HepG2 (cell line): ENCODE measurements at regions not wholly inside any gene's neighbourhood (a gene's known extent, or its start where the extent isn't known, plus 50 kb on each side); places are given as distances from the start of the nearest gene placed in this dataset.
A peak's percentile ranks its signal among the peaks of the same experiment; 100 is the strongest.

Experiments
- ATAC-seq: fragments of 200-7000 bp; cut with Tn5 transposase; 3 replicates; pipeline ENCODE4 v1.9.1; 2020; ENCODE audit warnings: mild to moderate bottlenecking, moderate library complexity
- BruUV-seq: library from RNA; stranded (reverse); fragments of 400-500 nt; replicated peaks from 2 replicates; lab custom pipeline; 2021; lab: Mats Ljungman, UMichigan
- CTCF ChIA-PET: fragments of 300-600 bp; formaldehyde crosslinking; extraction: SDS; loops from one replicate; lab custom pipeline; 2021; ENCODE audit warnings: low total read pairs, inconsistent platforms, low intra/inter-chr PET ratio; lab: Yijun Ruan, JAX
- POLR2A ChIA-PET: fragments of 350-600 bp; sonication (Branson Sonifier 250); formaldehyde crosslinking; loops from one replicate; lab custom pipeline; 2020; ENCODE audit warnings: antibody characterized with exemption, inconsistent platforms; lab: Yijun Ruan, JAX
- DNase-seq: peaks from one replicate; pipeline ENCODE4 v3.0.0-alpha.2; 2015; ENCODE audit warnings: low spot score
- FAIRE-seq: peaks from 3 replicates; lab custom pipeline; 2011; peaks lifted over from hg19 to GRCh38; lab: Jason Lieb, UNC
- H2AFZ ChIP-seq: one replicate; pipeline ENCODE4 v1.6.1; 2011; ENCODE audit warnings: low read length, inconsistent platforms
- H3K27ac ChIP-seq: fragments of 300-600 bp; 3 replicates; pipeline ENCODE4 v1.8.0; 2011; ENCODE audit warnings: mixed run types, mild to moderate bottlenecking, mixed read lengths, low read length, inconsistent platforms; ENCODE audit not compliant: insufficient read depth; ENCODE audit errors: extremely low read length
- H3K27me3 ChIP-seq, 2 experiments: fragments of 200-600 bp in 1 of 2; 2 replicates in 1 of 2; 3 replicates in 1 of 2; pipeline versions ENCODE4 v1.6.0 to v1.8.0; 2011; ENCODE audit warnings: low read length in 2 of 2, mild to moderate bottlenecking in 2 of 2, moderate library complexity in 2 of 2, inconsistent platforms in 1 of 2; ENCODE audit not compliant: insufficient read depth in 2 of 2, control insufficient read depth in 1 of 2
- H3K36me3 ChIP-seq, 2 experiments: fragments of 200-600 bp in 1 of 2; replicated peaks in 1 of 2; 2 replicates in 1 of 2; 3 replicates in 1 of 2; pipeline versions ENCODE4 v1.5.1 to v1.8.0; 2011; ENCODE audit warnings: low read length in 2 of 2, inconsistent platforms in 1 of 2; ENCODE audit not compliant: insufficient read depth in 2 of 2, control insufficient read depth in 1 of 2
- H3K4me1 ChIP-seq: 2 replicates; pipeline ENCODE4 v1.5.1; 2012; ENCODE audit warnings: low read length, inconsistent platforms; ENCODE audit not compliant: insufficient read depth
- H3K4me2 ChIP-seq: 2 replicates; pipeline ENCODE4 v1.6.0; 2011; ENCODE audit warnings: low read depth, low read length, inconsistent platforms
- H3K4me3 ChIP-seq, 3 experiments: fragments of 200-600 bp in 1 of 3; sonication (generic), shearing (Covaris generic) in 1 of 3; replicated peaks in 1 of 3; 2 replicates each; pipeline ENCODE4 v1.5.1; 2011 to 2016; ENCODE audit warnings: low read length in 3 of 3, inconsistent platforms in 2 of 3, low read depth in 2 of 3, mild to moderate bottlenecking in 2 of 3, control low read depth in 1 of 3, mixed read lengths in 1 of 3; ENCODE audit not compliant: insufficient read depth in 1 of 3
- H3K79me2 ChIP-seq: one replicate; pipeline ENCODE4 v1.6.1; 2011; ENCODE audit warnings: low read length, inconsistent platforms; ENCODE audit not compliant: insufficient read depth
- H3K9ac ChIP-seq: 2 replicates; pipeline ENCODE4 v1.6.0; 2011; ENCODE audit warnings: mild to moderate bottlenecking, low read depth, low read length, inconsistent platforms; ENCODE audit not compliant: insufficient read depth
- H3K9me3 ChIP-seq: 2 replicates; pipeline ENCODE4 v1.5.1; 2012; ENCODE audit warnings: mild to moderate bottlenecking, low read length
- H4K20me1 ChIP-seq: 2 replicates; pipeline ENCODE4 v1.6.0; 2011; ENCODE audit warnings: inconsistent platforms, mild to moderate bottlenecking, low read length, moderate library complexity; ENCODE audit not compliant: insufficient read depth
- ERF ChIP-seq: IDR thresholded peaks from 2 replicates; pipeline ENCODE4 v1.6.1; 2018; ENCODE audit warnings: missing biosample characterization, missing genetic modification reagents
- KLF6 ChIP-seq: IDR thresholded peaks from 2 replicates; pipeline ENCODE4 v1.8.0; 2016; ENCODE audit warnings: missing biosample characterization, missing genetic modification reagents
- NCOA2 ChIP-seq: sonication (generic); formaldehyde crosslinking; IDR thresholded peaks from 2 replicates; pipeline ENCODE4 v1.8.0; 2022; ENCODE audit warnings: inconsistent platforms
- NFE2 ChIP-seq: sonication (generic); formaldehyde crosslinking; IDR thresholded peaks from 2 replicates; pipeline ENCODE4 v1.4.0; 2020; ENCODE audit warnings: missing genetic modification reagents
- NFKB2 ChIP-seq: sonication (generic); formaldehyde crosslinking; IDR thresholded peaks from 2 replicates; pipeline ENCODE4 v1.4.0; 2020; ENCODE audit warnings: missing genetic modification reagents, borderline replicate concordance
- ZNF24 ChIP-seq: fragments of 450-650 bp; IDR thresholded peaks from 2 replicates; pipeline ENCODE4 v1.6.1; 2017; ENCODE audit warnings: antibody characterized with exemption, mild to moderate bottlenecking
- ZNF329 ChIP-seq: sonication (generic); formaldehyde crosslinking; IDR thresholded peaks from 2 replicates; pipeline ENCODE4 v1.9.0; 2021; ENCODE audit warnings: low read depth, mild to moderate bottlenecking, missing genetic modification reagents
- WGBS: methylation state at CpG from one replicate; pipeline ENCODE4 v1.1.6; 2017; ENCODE audit warnings: low lambda C conversion rate; 5-methylcytosine and 5-hydroxymethylcytosine counted together
- in situ Hi-C: cut with HindIII; loops from 2 replicates; pipeline ENCODE4 v1.10.0; 2017; ENCODE audit warnings: low pct_unique_long_range_greater_than_20kb; ENCODE audit not compliant: extremely low pct_ligation_motif_present
- intact Hi-C: fragments of 100-400 bp; cut with micrococcal nuclease; formaldehyde crosslinking; loops from one replicate; pipeline ENCODE4 v1.10.0; 2022; ENCODE audit not compliant: unreplicated experiment

- H3K79me2 ChIP-seq = no peaks in the 10 kb centered on the region
Measured at GRCh38 chrX:38871129-38872029, 70.1 kb downstream of the MID1IP1 start.

GRCh38 chrX:38877366-38877765, 76.1 kb downstream of the MID1IP1 start:
- no peak overlapping the region for H2AFZ ChIP-seq
- no TSS peak for BruUV-seq

More at GRCh38 chrX:38871129-38872029, 70.1 kb downstream of the MID1IP1 start:
- no peak for ATAC-seq
- CTCF ChIA-PET = no interaction called here
- Histone ChIP-seq H3K4me3 (no peak overlapping the region), H3K9me3 (no peaks in the 10 kb centered on the region), H3K27ac (no peak overlapping the region), H3K4me1 (no peaks in the 10 kb centered on the region), H4K20me1 (no peaks in the 10 kb centered on the region), H3K9ac (no peak overlapping the region), H2AFZ (no peak overlapping the region), H3K36me3 (no peaks in the 10 kb centered on the region), H3K4me2 (no peak overlapping the region), H3K27me3 (no peaks in the 10 kb centered on the region)
- POLR2A ChIA-PET = no interaction called here
- WGBS = 14% methylated on average over 5 of the region's 5 CpGs
- TF ChIP-seq ZNF329 (CRISPR knock-in tag) = peak; percentile 95
- TF ChIP-seq NFKB2 = no peak
- DNase-seq = no peak
- in situ Hi-C loops = no loop called here
- no peak for FAIRE-seq
- intact Hi-C loops = no loop called here
- BruUV-seq = no TSS peak

More at GRCh38 chrX:38877366-38877765, 76.1 kb downstream of the MID1IP1 start:
- Histone ChIP-seq H3K36me3 (no peaks in the 10 kb centered on the region), H4K20me1 (no peaks in the 10 kb centered on the region), H3K9ac (no peak overlapping the region), H3K9me3 (no peaks in the 10 kb centered on the region), H3K4me1 (no peaks in the 10 kb centered on the region), H3K79me2 (no peaks in the 10 kb centered on the region), H3K27ac (no peak overlapping the region), H3K27me3 (no peaks in the 10 kb centered on the region), H3K4me3 (no peak overlapping the region), H3K4me2 (no peak overlapping the region)
- TF ChIP-seq KLF6 (CRISPR knock-in tag) (no peak), ERF (CRISPR knock-in tag) (no peak), NFE2 (CRISPR knock-in tag) (no peak), NCOA2 (CRISPR knock-in tag) (no peak), ZNF24 (no peak)
- no peak for ATAC-seq
- ChIA-PET CTCF (no interaction called here), POLR2A (no interaction called here)
- WGBS = 21% methylated on average over 2 of the region's 2 CpGs
- DNase-seq = no peak
- intact Hi-C loops (no loop called here), in situ Hi-C loops (no loop called here)
- no peak for FAIRE-seq
